Fibroblast of skin of back (primary cell): ENCODE measurements at regions not wholly inside any gene's neighbourhood (a gene's known extent, or its start where the extent isn't known, plus 50 kb on each side); places are given as distances from the start of the nearest gene placed in this dataset.
"Not testable (repeated sequence)": the region's sequence is repeated elsewhere in the genome, so short reads cannot be mapped to it uniquely, and the experiment has no call there.

Experiments
- DNase-seq: peaks from one replicate; pipeline ENCODE4 v3.0.0-alpha.2; 2013

DNA sequence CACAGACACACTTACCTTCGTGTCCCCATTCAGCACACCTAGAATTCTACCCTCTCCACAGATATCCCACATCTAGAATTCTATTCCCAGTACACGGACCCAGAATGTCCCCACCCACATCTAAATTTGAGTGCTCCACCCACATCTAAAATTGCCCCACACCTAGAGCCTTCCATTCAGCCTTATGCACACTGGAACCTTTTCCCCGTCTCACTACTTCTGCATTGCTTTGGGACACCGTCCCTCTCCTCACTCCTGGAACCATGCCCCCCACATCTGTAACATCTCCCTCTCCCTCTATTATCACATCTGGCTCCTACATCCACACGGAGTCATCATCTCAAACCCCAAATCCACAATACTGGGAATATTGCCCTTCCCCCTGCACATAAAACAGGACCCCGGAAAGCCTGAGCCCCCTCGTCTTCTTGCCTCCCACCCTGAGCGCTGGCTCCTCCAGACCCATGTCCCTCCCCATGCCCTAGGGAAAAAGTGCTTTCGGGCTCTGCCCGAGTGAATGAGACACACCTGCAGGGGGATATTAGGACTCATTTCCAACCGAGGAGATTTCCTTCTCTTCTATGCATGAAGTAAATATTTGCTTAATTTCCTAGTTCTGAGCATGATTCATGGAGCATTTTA lies 125.8 kb upstream of the UNC5B start:
- DNase-seq: no peak

DNA sequence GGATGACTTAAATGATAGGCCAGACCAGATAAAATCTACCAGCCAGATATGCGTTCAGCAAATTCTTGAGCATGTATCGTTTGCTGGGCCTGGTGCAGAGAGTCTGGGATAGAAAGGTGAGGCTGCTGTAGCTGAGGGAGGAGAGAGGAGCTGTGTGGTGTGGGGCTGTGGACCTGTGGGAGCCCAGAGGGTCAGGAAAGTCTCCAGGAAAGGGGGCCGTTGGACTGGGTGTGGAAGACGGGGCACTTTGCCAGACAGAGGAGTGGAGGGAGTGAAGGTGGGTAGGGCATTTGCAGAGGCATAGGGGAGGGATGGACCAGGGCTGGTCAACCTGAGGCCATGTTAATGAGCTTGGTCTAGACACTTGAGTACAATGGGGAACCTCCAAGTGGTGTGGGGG lies 124.7 kb upstream of the UNC5B start:
- no peak for DNase-seq

DNA sequence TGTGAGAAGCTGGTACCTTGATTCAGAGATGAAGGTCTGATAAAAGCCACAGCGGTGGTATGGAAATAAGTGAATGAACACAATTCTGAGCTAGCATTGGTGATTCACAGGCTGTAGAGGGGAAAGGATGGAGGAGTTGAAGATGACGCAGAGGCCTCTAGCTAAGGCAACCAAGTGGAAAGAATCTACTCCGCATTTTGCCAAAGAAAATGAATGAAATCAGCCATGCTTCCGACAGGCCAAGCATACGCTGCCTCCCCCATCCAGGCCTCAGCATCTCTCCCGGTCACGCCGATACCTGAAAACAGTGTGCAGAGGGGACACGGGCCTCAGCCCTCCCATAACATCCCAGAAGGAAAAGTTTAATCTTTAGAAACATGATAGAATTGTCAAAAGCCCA lies 124.3 kb upstream of the UNC5B start:
- DNase-seq: no peak

DNA sequence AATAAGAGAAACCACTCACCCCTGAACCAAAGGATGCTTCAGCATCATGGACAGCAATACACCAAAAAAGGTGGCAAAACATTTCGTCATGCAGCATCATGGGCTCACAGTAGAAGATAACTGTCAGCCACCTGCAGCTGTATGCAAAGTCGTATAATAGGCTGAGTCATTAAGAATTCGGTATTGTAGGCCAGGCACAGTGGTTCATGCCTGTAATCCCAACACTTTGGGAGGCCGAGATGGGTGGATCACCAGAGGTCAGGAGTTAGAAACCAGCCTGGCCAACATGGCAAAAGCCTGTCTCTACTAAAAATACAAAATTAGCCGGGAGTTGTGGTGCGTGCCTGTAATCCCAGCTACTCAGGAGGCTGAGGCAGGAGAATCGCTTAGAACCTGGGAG lies 123.8 kb upstream of the UNC5B start:
- not testable (repeated sequence) for DNase-seq

DNA sequence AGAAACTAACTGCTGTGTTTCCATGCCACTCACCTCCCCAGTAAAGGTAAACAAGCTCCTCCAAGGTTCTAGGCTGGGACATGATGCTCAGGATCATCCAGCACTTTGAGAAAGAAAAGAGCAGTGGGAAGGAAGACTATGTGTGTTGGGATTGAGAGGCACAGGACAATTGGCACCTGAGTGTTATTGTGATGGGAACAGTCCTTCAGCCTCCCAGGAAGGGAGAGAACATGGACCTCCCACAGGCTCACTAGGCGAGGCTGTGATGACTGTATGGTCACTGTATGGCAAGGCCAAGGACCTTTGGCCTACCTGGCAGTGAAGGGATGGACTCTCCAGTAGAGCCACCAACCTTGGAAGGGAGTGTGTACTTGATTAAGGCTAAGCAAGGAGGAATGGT lies 123.2 kb upstream of the UNC5B start:
- DNase-seq: no peak

DNA sequence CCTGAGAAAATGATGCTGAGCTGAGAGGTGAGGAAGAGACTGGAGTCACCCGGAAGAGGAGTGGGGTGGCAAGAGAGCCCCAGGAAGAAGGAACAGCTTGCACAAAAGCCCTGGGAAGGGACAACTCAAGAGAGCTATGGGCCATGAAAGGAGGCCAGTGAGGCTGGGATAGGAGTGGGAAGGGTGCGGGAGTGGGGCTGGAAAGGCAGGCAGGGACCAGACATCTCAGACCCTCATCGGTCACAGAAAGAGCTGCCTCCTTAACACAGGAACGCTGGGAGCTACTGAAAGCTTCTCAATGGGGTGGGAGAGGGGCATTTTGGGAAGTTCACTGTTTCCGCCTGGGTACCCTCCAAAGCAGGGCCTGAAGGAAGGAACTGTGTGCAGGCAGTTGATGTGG lies 122.0 kb upstream of the UNC5B start:
- DNase-seq: no peak

DNA sequence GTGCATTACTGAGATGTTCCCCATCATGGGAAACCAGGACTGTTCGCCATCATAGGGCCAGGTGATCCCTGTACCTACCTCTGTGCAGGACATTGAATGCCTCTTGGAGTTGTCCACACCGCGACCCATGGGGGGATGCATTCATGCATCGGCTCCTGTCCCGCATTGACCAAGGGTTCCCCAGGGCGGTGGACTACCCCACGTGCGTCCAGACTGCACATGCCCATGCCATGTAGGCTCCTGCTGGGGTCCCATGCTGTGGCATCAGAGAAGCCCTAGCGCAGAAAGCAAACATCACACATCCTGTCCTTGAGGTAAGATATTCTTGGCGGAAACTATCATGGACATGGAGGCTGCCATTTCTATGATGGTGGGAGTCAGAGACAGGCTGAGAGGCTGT lies 121.6 kb upstream of the UNC5B start:
- no peak for DNase-seq

DNA sequence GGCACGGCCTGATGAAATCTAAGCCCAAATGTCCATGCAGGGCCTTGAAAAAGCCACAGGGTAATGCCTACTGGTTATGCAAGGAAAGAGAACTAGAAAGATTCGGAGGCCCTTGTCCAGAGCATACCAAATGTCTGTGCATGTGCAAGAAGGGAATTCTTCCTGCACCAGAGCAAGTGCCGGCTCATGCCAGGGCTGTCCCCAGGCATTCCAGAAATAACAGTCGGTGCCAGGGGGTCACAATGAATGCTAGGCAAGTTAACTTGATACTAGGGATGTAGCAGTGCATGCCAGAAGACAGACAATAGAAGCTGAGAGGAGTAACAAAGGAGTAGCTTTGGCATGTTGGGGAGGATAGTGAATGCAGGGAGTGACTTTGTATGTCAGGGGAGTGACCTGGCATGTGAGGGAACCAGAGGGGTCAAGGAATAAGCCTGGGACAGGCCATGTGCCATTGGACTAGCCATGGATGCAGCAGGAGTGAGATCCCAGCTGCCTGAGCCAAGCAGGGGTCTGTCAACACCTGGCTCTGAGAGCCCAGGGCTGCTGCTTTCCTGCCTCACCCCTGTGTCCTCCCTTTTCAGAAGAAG lies 119.5 kb upstream of the UNC5B start:
- DNase-seq: no peak

DNA sequence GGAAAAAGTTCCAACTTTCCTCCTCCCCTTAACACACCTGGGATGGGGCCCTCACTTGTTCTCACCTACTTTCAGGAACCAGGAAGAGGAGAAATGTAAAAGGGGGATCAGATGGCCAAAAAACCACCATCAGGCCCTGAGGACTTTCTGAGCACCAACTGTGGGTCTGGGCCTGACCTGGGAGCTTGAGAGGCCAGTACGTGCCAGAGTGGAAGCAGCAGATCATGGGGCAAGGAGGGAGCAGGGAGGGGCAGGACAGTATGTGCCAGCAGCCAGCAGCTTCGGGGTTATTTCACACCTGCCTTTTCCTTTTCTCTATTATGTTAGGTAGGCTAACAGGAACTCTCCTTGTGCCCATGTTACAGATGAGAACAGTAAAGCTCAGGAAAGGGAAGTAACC lies 118.8 kb upstream of the UNC5B start:
- no peak for DNase-seq

DNA sequence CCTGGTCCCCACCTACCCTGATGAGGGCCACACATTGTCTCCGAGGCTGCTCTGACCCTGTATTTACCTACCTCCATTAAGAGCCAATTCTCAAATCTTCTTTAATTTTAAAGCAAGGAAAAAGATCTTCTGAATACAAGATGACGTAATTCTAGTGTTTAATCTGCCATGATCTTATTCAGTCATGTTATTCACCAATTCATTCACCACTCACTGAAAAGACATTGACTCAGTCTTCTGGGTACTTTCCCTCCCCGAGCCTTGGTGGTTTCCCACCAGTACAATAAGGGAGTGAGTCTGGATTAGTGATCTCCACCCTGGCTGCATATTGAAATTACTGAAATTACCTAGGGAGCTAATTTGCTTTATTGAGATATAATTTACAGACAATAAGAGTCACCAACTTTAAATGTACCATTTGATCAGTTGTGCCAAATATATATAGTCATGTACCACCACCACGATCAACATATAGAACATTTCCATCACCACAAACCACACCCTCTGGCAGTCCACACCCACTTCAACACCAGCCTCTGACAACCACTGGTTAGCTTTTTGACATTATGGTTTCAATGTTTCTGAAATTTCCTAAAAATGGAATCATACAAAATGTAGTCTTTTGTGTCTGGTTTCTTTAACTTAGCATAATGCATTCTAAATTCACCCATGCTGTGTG lies 117.5 kb upstream of the UNC5B start:
- DNase-seq: no peak

DNA sequence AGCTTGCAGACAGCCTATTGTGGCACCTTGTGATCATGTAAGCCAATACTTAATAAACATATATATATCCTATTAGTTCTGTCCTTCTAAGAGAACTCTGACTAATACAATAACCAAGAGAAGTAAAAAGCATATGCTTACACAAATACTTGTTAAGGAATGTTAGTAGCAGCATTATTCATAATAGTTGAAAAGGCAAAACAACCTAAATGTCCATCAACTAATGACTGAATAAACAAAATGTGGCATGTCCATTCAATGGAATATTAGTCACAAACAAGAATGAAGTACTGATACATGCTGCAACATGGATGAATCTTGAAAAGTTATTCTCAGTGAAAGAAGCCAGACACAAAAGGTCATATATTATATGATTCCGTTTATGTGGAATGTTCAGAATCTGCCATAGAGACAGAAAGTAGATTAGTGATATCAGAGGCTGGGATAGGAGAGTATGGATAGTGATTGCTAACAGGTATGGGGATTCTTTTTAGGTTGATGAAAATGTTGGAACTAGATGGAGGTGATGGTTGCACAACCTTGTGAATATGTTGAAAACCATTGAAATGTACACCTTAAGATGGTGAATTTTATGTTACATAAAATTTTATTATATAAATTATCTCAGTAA lies 112.5 kb upstream of the UNC5B start:
- DNase-seq: no peak

DNA sequence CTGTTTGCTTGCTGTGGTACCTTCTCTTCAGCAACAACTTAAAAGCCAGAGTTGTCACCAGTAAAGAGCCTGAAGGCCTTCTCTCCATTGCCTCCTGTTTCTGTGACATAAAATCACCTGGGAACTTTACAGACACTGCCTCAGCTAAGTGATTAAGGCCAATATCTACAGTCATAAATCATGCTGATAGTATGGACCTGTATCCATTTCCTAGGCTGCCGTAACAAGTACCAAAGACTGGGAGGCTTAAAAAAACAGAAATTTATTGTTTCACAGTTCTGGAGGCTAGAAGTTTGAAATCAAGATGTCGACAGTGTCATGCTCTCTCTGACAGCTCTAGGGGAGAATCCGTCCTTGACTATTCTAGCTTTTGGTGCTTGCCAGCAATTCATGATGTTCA lies 108.4 kb upstream of the UNC5B start:
- DNase-seq: no peak

DNA sequence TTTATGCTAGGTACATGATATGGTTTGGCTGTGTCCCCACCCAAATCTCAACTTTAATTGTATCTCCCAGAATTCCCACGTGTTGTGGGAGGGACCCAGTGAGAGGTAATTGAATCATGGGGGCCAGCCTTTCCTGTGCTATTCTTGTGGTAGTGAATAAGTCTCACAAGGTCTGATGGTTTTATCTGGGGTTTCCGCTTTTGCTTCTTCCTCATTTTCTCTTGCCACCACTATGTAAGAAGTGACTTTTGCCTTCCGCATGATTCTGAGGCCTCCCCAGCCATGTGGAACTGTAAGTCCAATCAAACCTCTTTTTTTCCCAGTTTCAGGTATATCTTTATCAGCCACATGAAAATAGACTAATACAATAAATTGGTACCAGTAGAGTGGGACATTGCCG lies 106.2 kb upstream of the UNC5B start:
- not testable (repeated sequence) for DNase-seq

DNA sequence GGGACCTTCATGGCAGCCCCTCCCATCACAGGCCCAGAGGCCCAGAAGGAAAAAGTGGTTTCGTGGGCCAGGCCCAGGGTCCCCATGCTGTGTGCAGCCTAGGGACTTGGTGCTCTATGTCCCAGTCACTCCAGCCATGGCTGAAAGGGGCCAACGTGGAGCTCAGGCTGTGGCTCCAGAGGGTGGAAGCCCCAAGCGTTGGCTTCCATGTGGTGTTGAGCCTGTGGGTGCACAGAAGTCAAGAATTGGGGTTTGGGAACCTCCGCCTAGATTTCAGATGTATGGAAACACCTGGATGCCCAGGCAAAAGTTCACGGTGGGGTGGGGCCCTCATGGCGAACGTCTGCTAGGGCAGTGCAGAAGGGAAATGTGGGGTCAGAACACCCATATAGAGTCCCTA lies 105.3 kb upstream of the UNC5B start:
- DNase-seq: not testable (repeated sequence)

DNA sequence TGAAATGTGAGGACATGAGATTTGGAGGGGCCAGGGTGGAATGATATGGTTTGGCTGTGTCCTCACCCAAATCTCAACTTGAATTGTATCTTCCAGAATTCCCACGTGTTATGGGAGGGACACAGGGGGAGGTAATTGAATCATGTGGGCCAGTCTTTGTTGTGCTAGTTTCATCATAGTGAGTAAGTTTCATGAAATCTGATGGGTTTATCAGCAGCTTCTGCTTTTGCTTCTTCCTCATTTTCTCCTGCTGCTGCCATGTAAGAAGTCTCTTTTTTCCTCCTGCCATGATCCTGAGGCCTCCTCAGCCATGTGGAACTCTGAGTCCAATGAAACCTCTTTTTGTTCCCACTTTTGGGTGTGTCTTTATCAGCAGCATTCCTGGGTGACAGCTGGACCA lies 104.3 kb upstream of the UNC5B start:
- DNase-seq: not testable (repeated sequence)

DNA sequence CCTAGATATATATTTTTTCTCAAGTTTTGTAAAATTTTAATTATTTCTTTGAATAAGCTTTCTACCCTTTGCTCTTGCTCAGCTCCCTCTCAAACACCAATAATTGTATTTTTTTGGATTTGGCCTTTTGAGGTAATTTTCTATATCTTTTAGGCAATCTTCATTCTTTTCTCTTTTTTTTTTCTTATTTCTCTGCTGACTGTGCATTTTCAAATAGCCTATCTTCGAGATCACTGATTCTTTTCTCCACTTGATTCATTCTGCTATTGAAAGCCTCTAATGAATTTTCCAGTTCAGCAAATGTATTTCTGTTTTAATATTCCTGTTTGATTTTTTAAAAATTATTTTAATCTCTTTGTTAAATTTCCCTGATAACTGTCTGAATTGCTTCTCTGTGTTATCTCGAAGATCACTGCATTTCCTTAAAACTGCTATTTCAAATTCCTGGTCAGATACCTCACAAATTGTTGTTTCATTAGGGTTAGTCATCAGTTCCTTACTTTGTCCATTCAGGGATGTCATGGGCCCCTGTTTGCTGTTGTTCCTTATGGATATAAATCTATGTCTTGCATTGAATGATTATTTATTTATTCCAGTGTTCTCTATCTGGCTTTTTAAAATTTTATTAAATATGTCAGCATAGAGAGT lies 100.1 kb upstream of the UNC5B start:
- no peak for DNase-seq

DNA sequence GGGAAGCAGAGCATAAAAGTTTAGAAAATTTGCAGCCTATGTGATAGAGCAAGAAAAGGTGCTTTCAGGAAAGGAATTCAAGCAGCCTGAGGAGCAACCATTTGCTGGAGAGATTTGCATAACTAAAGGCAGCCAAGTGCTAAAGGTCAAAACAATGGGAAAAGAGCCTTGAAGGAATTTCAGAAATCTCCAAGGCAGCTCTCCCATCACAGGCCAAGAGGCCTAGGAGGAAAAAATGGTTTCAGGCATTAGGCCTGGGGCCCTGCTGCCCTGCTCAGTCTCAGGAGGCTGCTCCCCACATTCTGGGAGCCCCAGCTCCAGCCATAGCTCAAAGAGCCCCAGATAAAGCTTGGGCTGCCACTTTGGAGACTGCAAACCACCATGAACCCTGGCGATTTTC lies 95.9 kb upstream of the UNC5B start:
- no peak for DNase-seq

DNA sequence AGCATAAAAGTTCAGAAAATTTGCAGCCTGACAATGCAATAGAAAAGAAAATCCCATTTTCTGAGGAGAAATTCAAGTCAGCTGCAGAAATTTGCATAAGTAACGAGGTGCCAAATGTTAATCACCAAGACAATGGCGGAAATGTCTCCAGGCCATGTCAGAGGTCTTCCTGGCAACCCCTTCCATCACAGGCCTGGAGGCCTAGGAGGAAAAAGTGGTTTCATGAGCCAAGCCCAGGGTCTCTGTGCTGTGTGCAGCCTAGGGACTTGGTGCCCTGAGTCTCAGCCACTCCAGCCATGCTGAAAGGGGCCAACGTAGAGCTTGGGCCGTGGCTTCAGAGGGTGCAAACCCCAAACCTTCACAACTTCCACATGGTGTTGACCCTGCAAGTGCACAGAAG lies 94.8 kb upstream of the UNC5B start:
- DNase-seq: not testable (repeated sequence)

DNA sequence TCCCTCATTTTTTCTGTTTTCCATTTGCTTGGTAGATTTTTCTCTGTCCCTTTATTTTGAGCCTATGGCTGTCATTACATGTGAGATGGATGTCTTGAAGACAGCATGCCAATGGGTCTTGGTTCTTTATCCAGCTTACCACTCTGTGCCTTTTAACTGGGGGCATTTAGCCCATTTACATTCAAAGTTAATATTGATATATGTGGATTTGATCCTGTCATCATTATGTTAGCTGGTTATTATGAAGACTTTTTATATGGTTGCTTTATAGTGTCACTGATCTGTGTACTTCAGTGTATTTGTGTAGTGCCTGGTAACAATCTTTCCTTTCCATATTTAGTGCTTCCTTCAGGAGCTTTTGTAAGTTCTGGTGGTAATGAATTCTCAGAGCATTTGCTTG lies 89.3 kb upstream of the UNC5B start:
- DNase-seq: no peak

DNA sequence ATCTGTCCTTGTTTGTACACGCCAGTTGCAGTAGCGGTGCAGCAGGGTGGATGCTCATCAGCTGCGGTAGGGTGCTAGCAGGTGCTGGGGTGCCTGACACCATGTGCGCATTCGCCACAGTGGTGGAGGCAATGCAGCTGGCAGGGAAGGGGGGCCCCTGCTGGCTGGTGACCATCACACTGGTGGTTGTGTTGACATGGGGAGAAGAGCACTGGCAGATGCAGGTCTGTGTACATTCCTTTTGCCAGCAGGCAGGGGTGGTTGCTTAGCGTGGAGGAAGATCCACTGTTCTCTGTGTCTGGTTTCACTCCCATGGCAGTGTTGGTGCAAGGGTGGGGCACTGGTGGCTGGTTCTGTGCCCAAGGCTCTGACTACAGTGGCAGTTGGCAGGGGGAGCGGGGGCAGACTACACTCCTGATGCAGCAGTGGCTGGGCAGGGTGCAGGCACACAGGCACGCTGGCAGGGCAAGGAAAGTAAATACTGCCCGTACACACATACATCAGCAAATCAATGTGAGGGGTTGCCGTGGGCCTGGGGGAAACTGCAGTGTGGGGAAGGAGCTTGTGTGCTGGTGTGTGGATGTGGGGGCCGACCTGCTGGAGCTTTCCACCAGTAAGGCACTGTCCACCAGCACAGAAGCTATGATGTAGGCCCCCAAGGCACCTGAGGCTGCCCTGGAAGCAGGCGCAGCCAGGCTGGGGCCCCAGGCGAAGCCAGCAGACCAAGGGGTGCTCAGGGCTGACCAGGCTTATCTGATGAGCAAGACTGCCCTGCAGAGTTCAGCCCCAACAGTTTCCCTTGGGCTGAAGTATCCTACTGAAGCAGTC lies 87.2 kb upstream of the UNC5B start:
- DNase-seq: no peak

DNA sequence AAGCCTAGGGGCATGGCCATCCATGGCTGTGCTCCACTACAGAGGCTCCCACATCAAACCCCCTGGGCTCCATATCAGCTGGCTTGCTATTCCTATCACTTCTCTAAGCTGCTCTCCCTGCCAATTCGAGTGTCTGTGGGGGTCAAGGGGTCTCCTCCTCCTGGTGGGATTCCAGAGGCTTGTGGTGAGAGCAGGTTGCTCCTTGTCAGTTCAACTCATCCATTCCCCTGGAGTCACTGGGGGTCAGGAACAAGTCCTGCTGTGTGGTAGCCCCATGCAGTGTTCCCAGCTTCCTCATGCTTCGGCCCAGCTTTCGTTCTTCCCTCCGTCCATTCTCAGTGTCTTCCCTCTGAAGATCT lies 86.6 kb upstream of the UNC5B start:
- no peak for DNase-seq

DNA sequence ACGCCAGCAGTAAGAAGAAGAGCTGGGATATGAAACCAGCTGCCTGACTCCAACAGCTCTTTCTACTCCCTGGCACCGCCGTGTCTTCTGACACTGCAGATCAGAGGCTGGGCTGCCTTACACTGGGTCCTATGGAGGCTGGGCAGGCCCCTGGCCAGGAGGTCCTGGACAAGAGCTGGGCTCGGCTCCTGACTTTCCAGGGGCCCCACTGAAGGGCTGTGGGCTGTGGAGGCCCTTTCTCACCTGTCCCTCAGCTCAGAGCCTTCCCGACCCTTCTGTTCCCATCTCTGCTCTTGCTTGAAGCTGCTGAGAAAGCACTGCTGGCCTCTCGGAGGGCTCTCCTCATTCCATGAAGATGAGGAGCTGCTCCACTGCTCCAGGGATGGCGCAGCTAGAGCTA lies 85.9 kb upstream of the UNC5B start:
- DNase-seq: no peak

DNA sequence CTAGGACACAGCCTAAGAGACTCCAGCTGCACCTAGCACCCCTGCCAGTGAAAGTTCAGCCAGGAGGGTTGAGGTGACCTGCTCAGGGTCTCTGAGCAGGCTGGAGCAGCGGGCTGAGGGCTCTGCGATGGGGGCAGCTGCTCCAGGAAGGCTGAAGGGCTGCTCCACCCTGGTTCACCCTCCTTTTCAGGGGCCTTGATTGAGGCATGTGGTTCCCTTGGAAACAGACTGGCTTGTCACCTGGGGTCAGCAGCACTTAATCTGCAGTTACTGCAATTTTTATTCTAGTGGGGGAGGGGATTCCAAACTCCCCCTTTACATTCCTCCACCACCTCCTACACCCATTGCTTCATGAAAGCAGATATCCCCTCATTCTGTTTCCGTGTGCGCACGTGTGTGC lies 85.3 kb upstream of the UNC5B start:
- DNase-seq: no peak
